ENCODE measurements at regions not wholly inside any gene's neighbourhood (a gene's known extent, or its start where the extent isn't known, plus 50 kb on each side); places are given as distances from the start of the nearest gene placed in this dataset.
A peak's percentile ranks its signal among the peaks of the same experiment; 100 is the strongest.

- TF ChIP-seq, protein P1, sequence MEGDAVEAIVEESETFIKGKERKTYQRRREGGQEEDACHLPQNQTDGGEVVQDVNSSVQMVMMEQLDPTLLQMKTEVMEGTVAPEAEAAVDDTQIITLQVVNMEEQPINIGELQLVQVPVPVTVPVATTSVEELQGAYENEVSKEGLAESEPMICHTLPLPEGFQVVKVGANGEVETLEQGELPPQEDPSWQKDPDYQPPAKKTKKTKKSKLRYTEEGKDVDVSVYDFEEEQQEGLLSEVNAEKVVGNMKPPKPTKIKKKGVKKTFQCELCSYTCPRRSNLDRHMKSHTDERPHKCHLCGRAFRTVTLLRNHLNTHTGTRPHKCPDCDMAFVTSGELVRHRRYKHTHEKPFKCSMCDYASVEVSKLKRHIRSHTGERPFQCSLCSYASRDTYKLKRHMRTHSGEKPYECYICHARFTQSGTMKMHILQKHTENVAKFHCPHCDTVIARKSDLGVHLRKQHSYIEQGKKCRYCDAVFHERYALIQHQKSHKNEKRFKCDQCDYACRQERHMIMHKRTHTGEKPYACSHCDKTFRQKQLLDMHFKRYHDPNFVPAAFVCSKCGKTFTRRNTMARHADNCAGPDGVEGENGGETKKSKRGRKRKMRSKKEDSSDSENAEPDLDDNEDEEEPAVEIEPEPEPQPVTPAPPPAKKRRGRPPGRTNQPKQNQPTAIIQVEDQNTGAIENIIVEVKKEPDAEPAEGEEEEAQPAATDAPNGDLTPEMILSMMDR (IDR thresholded peaks at IDR 0.05), result peak in 2 of 7 experiments; percentile 4 to 8
- TF ChIP-seq POLR2A (IDR thresholded peaks at IDR 0.05), result no peak
These were observed 133.4 kb upstream of the GAS1 start for GRCh38 chr9:87080512-87081264.

Data from stomach (tissue), 4 donors.